ENCODE measurements at regions not wholly inside any gene's neighbourhood (a gene's known extent, or its start where the extent isn't known, plus 50 kb on each side); places are given as distances from the start of the nearest gene placed in this dataset.

DNA sequence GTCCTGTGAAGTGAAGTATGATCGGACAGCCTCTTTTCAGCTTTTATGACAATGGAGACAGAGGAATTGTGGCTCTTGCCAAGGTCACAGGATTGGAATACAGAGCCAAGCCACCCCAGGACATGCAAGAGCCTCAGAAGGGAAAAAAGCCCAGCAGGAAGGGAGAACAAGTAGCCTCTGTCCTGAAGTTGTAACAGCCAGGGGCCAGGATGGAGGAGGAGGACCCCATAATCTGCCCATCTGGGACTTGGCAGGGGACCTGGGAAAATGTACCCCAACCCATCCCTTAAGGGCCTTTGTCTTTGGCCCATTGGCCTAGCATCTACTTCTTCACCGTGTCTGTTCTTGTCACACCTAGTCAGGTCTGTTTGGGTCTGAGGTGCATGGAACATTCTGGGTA, 60.4 kb upstream of the POLG start:
- no peak for DNase-seq
- TF ChIP-seq POLR2A (IDR thresholded peaks at IDR 0.05; ENCODE audit: low read length) (no peak), GATA1 (IDR thresholded peaks at IDR 0.05; ENCODE audit: low read depth, low read length) (no peak)

DNA sequence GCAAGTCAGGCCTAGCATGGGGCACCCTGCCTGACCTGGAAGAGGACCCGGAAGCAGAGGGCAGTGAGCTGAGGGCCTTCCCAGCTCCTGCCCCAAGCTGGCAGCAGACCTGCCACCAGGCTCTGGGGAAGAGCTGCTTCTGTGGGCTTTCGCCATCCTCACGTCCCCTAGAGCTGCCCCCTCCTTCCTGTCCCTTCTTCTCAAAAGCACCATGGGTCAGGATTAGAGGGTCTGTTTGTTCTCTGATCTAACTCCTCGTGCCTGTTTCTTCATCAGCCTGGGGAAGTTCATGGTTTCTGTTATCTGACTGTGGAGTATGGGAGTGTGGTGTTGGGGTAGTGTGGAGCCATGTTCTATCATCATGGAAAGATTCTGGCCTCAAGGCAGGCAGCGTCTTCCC, 58.4 kb upstream of the POLG start:
- no peak for TF ChIP-seq POLR2A (IDR thresholded peaks at IDR 0.05; ENCODE audit: low read length)
- no peak for TF ChIP-seq GATA1 (IDR thresholded peaks at IDR 0.05; ENCODE audit: low read depth, low read length)
- no peak for DNase-seq

DNA sequence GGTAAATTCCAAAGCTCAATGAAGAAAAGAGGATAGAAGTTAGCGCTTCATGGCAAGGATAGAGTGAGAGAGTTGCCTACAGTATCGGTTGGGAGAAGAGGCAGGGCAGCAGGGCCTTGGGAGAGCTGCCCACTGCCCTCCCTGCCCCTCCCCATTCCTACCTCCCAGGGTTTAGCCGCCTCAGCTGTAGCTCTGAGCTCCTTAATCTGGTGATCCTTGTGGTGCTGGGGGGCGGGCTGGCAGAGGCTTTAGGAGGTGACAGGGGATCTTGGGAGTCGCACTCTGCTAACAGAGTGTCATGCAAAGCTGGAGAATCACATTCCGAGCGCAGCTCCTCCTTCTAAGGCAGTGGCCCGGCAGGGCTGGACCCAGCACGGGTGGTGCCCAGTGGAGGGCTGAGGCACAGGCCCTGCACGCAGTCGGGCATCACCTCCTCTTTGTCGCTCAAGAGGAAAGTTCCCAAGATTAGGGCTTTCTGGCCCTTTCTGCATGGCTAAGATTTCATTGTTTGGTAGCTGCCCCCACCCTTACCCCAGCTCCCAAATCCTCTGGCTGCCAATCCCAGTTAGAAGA, 57.1 kb upstream of the POLG start:
- DNase-seq, result no peak
- TF ChIP-seq GATA1 (IDR thresholded peaks at IDR 0.05; ENCODE audit: low read depth, low read length), result no peak
- TF ChIP-seq POLR2A (IDR thresholded peaks at IDR 0.05; ENCODE audit: low read length), result no peak

DNA sequence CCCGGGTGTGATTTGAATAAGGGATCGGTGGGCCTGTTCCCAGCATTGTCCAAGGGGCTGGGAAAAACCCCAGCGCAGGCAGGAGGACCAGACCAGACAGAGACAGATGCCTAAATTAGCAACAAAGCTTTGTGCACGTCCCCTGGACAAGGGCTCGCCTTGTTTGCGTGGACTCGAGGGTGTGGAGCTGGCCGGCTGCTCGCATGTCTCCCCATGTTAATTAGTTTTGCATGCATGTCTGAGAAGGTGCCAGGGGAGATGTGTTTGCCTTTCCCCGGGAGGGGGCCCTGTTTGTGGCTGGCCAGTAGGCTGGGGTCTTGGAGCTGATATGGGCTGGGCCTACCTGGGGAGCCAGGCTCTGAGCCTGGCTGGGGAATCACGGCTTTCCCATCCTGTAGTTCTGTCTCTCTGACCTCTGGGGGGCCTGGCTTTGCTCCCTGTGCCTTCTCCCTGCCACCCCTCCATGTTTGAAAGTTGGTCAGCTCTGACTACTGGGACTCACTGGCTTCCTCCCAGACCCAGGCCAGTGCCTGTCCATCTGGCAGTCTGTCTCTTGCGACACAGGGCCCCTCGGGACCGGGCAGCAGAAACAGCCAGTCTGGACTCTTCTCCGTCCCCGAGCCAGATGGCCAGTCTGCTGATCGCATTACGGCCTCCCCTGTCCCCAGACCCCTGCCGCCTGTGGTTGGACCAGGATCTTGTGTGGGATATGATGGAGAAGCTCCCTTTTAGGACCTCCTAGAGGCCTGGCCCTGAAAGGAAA, 55.4 kb upstream of the POLG start:
- DNase-seq, result no peak

DNA sequence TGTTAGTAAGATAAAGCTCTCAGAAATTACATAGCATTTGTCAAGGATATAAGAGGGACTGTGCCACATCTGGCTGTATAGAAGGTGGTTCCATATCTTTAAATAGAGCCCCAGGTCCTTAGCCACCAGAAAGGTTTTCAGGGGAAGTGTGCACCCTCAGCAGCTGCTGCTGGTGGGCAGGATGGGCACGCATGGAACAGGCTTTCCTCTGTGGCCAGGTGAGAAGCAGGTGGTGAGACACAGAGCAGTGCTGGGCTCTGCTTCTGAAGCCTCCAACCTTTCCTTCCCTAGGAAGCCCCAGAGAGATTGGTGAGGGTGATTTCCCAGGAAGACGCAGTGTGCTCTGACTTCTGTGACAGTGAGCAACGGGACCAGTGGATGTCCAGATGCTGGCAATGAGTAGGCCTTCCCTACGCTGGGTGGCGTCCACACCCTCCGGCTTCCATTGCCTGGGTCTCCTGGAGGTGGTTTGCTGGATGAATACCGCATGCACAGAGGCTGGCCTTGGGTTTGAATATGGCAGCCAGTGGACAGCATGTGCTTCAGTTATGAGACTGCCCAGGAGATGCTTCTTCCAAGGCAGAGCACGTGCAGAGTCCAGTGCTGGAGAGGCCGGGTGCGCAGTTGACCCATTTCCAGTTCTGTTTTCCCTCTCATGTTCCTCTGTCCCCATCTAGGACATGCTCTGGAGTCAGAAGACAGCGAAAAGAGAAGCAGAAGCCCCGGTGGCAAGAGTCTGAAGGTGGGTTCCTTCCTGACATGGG, 52.7 kb upstream of the POLG start:
- TF ChIP-seq GATA1 (IDR thresholded peaks at IDR 0.05; ENCODE audit: low read depth, low read length) (no peak), POLR2A (IDR thresholded peaks at IDR 0.05; ENCODE audit: low read length) (no peak)
- DNase-seq, result no peak

More for the DNA sequence above, 55.4 kb upstream of the POLG start:
- no peak for TF ChIP-seq GATA1 (IDR thresholded peaks at IDR 0.05; ENCODE audit: low read depth, low read length)

DNA sequence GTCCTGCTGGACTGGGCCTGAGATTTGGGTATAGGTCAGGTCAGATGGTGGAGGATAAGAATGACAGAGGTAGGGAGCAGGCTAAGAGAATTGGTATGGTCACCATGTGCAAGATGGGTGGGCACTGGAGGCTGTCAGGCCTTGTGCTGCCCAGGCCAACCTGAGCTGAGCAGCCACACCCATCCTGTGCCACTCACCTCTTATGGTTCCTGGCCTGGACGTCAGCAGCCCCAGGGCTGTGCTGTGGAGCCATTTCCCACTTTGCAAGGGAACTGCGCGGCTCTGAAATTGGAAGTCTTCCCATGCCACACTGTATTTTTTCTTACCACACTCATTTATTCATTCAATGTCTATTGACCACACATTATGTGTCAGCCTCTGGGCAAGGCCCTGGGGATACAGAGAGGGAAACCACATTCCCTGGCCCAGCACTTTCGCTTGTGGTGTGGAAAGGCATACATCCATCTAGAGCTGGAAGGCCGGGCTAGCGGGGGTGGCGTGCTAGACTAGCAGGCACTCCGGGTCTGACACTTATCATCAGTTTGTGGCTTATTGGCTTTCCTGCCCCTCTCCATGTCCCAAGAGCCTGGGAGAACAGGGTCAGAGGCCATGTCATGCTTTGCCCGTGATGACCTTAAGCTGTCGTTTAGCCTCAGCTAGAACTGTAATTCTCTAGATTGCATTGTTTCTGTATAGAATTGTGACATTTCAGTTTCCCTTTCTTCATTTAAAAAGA, 51.1 kb upstream of the POLG start:
- DNase-seq, result no peak
- TF ChIP-seq GATA1 (IDR thresholded peaks at IDR 0.05; ENCODE audit: low read depth, low read length) (no peak), POLR2A (IDR thresholded peaks at IDR 0.05; ENCODE audit: low read length) (no peak)
